ENCODE measurements at regions not wholly inside any gene's neighbourhood (a gene's known extent, or its start where the extent isn't known, plus 50 kb on each side); places are given as distances from the start of the nearest gene placed in this dataset.
"Not testable (repeated sequence)": the region's sequence is repeated elsewhere in the genome, so short reads cannot be mapped to it uniquely, and the experiment has no call there.

DNA sequence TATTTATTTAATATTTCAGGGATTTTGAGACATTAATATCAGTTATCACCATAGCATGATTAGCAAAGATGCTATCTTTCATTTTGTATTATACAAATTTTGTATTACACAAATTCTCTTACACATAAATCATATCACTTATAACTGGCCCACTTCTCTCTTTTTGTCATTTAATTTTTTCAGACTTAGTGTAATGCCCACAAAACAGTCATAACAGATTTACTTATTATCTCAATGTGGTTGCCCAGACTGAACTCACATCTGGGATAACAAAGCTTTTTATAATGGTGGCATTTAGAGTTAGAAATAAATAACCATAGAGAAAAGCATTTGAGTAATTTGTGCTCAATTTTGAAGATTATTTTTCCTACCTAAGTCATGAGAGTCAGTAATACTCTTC, 148.3 kb downstream of the TFAP2B start:
- no peak for TF ChIP-seq CTCF (conservative IDR thresholded peaks at IDR 0.05; ENCODE audit: low read depth, low read length)
- Histone ChIP-seq H3K4me1 (ENCODE audit: low read depth, poor library complexity, severe bottlenecking) (no peaks in the 10 kb centered on the region), H3K36me3 (ENCODE audit: insufficient read depth) (no peaks in the 10 kb centered on the region), H3K79me2 (ENCODE audit: insufficient read depth, low read depth) (no peaks in the 10 kb centered on the region), H2AFZ (ENCODE audit: low read depth) (no peak overlapping the region), H3K9ac (no peak overlapping the region), H4K20me1 (ENCODE audit: insufficient read depth) (no peaks in the 10 kb centered on the region), H3K27me3 (ENCODE audit: insufficient read depth, low read depth) (no peaks in the 10 kb centered on the region), H3K4me2 (no peak overlapping the region), H3K27ac (no peak overlapping the region), H3K4me3 (IDR thresholded peaks at IDR 0.05; ENCODE audit: insufficient read depth, low read depth, low read length) (no peak overlapping the region)

DNA sequence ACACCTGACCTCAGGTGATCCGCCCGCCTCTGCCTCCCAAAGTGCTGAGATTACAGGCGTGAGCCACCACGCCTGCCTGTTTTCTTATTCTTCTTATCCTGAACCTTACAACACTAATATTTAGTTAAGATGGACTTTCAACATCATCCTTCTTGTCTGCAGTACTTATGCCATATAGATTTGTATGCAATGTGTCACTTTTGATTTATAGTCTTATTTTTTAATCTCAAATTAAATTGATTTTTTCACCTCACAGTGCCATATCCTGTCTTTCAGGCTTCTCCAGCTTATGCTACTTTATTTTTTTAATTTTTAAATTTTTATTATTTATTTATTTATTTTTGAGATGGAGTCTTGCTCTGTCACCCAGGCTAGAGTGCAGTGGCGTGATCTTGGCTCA, 149.6 kb downstream of the TFAP2B start:
- H3K4me2 ChIP-seq; H2AFZ ChIP-seq (ENCODE audit: low read depth); H3K27me3 ChIP-seq (ENCODE audit: insufficient read depth, low read depth); H3K27ac ChIP-seq; H3K4me3 ChIP-seq (IDR thresholded peaks at IDR 0.05; ENCODE audit: insufficient read depth, low read depth, low read length); H3K9ac ChIP-seq; H3K79me2 ChIP-seq (ENCODE audit: insufficient read depth, low read depth); H3K36me3 ChIP-seq (ENCODE audit: insufficient read depth); H4K20me1 ChIP-seq (ENCODE audit: insufficient read depth); H3K4me1 ChIP-seq (ENCODE audit: low read depth, poor library complexity, severe bottlenecking): not testable (repeated sequence)

DNA sequence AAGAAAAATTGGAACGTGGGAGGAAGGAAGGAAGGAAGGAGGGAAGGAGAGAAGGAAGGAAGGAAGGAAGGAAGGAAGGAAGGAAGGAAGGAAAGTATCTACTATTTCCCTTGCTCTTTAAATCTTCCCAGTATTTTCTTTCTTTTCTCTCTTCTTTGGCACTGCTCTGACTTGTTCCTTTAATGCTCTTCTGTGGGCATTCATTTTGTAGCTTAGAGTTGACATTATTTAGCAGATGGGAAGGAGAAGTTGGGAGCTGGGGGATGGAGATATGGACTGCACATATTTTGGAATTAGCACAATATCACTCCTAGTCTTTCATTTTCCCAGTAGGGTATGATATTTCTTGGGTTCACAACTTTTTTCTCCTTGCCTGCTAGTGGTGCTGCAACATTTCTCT, 152.2 kb downstream of the TFAP2B start:
- H2AFZ ChIP-seq (ENCODE audit: low read depth) = no peak overlapping the region
- H3K79me2 ChIP-seq (ENCODE audit: insufficient read depth, low read depth) = no peaks in the 10 kb centered on the region
- no peaks in the 10 kb centered on the region for H3K36me3 ChIP-seq (ENCODE audit: insufficient read depth)
- no peak for TF ChIP-seq CTCF (conservative IDR thresholded peaks at IDR 0.05; ENCODE audit: low read depth, low read length)
- H3K9ac ChIP-seq = no peak overlapping the region
- H4K20me1 ChIP-seq (ENCODE audit: insufficient read depth) = no peaks in the 10 kb centered on the region
- no peak overlapping the region for H3K27ac ChIP-seq
- no peaks in the 10 kb centered on the region for H3K27me3 ChIP-seq (ENCODE audit: insufficient read depth, low read depth)
- no peak overlapping the region for H3K4me2 ChIP-seq
- H3K4me1 ChIP-seq (ENCODE audit: low read depth, poor library complexity, severe bottlenecking) = no peaks in the 10 kb centered on the region
- no peak overlapping the region for H3K4me3 ChIP-seq (IDR thresholded peaks at IDR 0.05; ENCODE audit: insufficient read depth, low read depth, low read length)

DNA sequence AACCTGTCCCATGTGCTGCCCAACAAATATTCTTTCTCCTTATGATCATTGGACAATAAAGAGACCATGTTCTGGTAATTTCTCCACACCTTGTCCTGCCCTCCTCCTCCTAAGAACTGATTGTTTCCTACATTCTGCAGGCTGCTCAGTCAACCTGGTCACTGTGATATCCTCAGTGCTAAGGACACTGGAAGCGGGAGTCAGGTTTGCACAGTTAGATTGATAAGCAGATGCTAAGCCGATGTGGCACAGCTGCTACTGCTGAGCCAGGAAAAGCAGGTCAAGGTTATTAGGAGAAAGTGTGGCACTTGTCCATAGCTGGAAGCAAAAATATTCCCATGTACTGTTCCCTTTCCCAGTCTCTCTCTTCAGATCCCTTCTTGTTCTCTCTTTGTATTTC, 154.8 kb downstream of the TFAP2B start:
- no peak for TF ChIP-seq CTCF (conservative IDR thresholded peaks at IDR 0.05; ENCODE audit: low read depth, low read length)
- H3K79me2 ChIP-seq (ENCODE audit: insufficient read depth, low read depth) = no peaks in the 10 kb centered on the region
- no peaks in the 10 kb centered on the region for H4K20me1 ChIP-seq (ENCODE audit: insufficient read depth)
- no peak overlapping the region for H3K27ac ChIP-seq
- no peak overlapping the region for H3K4me2 ChIP-seq
- H3K4me1 ChIP-seq (ENCODE audit: low read depth, poor library complexity, severe bottlenecking) = no peaks in the 10 kb centered on the region
- no peaks in the 10 kb centered on the region for H3K36me3 ChIP-seq (ENCODE audit: insufficient read depth)
- no peak overlapping the region for H2AFZ ChIP-seq (ENCODE audit: low read depth)
- H3K27me3 ChIP-seq (ENCODE audit: insufficient read depth, low read depth) = no peaks in the 10 kb centered on the region
- no peak overlapping the region for H3K4me3 ChIP-seq (IDR thresholded peaks at IDR 0.05; ENCODE audit: insufficient read depth, low read depth, low read length)
- no peak overlapping the region for H3K9ac ChIP-seq

DNA sequence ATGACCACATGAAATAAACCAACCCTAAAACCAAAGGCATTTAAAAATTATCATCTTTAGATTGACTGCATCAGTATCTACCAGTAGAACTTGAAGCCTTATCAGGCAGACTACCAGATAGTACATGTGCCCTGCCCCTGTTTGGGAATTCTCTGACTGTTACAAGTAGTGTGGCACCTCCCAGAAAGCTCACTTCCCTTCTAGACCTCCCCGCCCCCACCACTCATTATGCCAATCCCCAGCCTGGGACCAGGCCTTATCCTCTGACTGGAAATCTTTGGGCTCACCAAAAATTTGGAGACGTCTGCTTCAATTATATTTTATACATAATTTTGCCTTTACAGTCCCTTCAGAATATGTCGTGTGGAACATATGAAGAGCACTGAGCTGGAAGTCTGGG, 155.6 kb downstream of the TFAP2B start:
- Histone ChIP-seq H3K27ac (no peak overlapping the region), H3K36me3 (ENCODE audit: insufficient read depth) (no peaks in the 10 kb centered on the region), H3K27me3 (ENCODE audit: insufficient read depth, low read depth) (no peaks in the 10 kb centered on the region), H3K9ac (no peak overlapping the region), H3K4me2 (no peak overlapping the region), H3K4me3 (IDR thresholded peaks at IDR 0.05; ENCODE audit: insufficient read depth, low read depth, low read length) (no peak overlapping the region), H3K4me1 (ENCODE audit: low read depth, poor library complexity, severe bottlenecking) (no peaks in the 10 kb centered on the region), H2AFZ (ENCODE audit: low read depth) (no peak overlapping the region), H3K79me2 (ENCODE audit: insufficient read depth, low read depth) (no peaks in the 10 kb centered on the region), H4K20me1 (ENCODE audit: insufficient read depth) (no peaks in the 10 kb centered on the region)
- no peak for TF ChIP-seq CTCF (conservative IDR thresholded peaks at IDR 0.05; ENCODE audit: low read depth, low read length)
